Activated T-helper 1 cell treated with anti-CD3 and anti-CD28 coated beads, Interleukin-2, amount 50 U/mL, for 16 hours (primary cell): ENCODE measurements at regions not wholly inside any gene's neighbourhood (a gene's known extent, or its start where the extent isn't known, plus 50 kb on each side); places are given as distances from the start of the nearest gene placed in this dataset.

Experiments
- DNase-seq, 2 donors: peaks; one replicate each; pipeline ENCODE4 v3.0.0-alpha.2; 2020; ENCODE audit warnings: low read depth in 1 of 2, low spot score in 1 of 2

DNA sequence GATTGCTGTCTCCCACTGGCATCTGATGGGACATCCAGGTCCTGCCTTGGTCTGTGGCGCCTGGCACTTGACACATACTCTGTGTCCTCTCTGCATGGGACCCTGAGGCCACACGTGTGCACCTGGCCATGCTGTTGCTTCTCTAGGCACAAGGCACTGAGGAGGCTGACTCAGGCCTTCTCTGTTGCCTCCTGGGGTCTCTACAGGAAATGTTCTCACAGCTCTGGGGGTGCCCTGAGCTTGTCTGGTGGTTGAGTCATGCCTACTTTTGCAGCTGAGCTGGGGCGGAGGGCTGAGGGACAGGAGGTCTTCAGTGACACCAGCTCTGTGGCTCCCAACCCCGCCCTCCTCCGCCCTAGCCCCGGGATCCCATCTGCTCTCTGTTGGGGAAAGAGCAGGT lies 207.0 kb upstream of the HS6ST1 start:
- no peak for DNase-seq

- DNase-seq = no peak
These were observed 207.8 kb upstream of the HS6ST1 start for GRCh38 chr2:128526455-128526976.

DNA sequence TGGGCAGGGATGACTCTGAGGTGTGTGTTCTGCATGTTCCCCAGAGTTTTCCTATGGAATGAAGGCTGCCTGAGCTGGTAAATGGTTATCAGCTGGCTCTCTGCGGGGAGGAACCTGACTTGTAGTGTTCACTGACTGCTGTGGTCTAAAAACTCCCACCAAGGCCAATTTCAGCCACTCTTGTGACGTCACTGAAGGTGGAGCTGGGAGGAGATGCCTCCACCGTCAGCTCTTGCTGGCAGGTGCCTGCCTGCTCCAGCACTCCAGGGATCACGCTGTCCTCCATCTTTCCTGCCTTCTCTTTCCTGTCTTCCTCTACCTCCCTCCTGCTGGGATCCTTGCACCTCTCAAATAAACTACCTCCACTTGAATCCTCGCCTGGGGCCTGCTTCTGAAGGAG lies 209.5 kb upstream of the HS6ST1 start:
- DNase-seq = no peak

DNA sequence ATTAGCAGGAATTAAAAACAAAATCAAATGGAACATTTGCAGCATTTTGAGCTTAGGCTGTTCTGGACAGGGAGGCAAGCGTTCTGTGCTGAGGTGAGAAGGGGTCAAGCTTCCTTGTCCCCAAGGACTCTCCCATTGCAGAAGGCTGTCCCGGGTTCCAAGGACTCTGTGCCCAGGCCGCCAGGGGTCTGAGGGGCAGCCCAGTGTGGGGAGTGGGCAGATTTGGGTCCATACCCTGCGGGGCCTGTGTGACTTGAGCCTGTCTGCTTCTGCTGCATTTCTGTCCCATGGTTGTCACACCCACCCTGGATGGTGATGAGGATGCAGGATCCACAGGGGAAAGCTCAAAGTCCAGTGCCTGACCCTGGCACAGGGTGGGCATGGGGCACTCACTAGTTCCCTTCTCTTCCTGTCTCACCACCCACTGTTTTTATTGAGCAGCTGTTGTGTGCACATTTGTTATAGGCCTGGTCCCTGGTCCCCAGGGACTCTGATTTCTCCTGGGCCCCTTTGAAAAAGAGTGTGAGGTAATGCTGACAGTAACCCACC lies 211.4 kb upstream of the HS6ST1 start:
- DNase-seq = no peak

GRCh38 chr2:128531856-128532255 lies 213.2 kb upstream of the HS6ST1 start:
- no peak for DNase-seq

- DNase-seq = no peak
These were observed 214.4 kb upstream of the HS6ST1 start for GRCh38 chr2:128533101-128533500.

GRCh38 chr2:128534688-128535392 lies 216.2 kb upstream of the HS6ST1 start:
- no peak for DNase-seq

DNA sequence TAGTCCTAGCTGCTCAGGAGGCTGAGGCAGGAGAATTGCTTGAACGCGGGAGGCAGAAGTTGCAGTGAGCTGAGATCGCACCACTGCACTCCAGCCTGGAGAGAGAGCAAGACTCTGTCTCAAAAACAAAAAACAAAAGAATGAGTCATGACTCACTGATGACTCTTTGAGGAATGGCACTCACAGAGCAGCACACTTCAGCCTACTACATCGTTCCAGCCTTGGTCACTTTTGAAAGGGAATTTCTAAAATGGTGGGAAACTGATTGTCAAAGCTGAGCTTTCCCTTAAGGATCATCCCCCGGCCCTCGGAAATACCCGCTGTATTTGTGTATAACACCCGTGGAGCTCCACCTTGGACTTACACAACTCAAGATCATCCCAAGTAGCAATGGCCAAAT lies 217.3 kb upstream of the HS6ST1 start:
- DNase-seq = no peak

GRCh38 chr2:128536925-128537620 lies 218.4 kb upstream of the HS6ST1 start:
- no peak for DNase-seq

- DNase-seq = no peak
These were observed 219.0 kb upstream of the HS6ST1 start for GRCh38 chr2:128537646-128538045.

DNA sequence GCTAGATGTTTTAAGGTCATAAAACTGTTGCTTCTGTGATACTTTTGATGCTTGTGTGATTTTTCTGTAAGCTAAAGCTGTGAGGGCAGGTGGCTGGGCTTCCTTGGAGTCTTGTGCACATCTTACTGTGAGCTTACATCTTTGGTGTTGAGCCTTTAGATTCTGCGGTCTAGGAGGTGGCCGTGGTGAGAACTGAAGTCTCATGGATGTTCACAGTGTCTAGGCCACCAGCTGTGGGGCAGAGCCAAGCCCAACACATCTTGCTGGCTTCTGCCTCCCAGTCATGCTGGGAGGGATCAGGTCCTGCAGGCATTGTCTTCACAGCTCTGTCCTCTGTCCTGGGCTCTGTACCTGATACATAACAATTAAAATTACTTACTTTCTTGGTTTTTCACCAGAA lies 219.7 kb upstream of the HS6ST1 start:
- no peak for DNase-seq

DNA sequence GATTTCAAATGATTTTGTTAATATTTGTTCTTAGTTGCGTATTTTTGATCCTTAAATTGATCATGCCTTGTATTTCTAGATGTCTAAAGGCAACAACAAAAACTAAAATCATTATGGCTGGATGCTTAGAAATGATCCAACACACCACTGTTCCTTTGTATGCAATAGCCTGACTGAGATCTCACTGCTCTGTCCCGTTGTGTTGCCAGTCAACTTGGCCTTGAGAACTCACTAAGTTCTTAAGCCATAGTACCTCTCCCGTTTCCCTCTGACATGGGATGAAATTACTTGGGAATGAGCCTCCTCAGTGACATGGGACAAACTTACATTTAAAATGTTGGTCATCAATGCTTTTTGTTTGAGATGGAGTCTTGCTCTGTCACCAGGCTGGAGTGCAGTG lies 222.0 kb upstream of the HS6ST1 start:
- DNase-seq = no peak

- no peak for DNase-seq
These were observed 222.8 kb upstream of the HS6ST1 start for GRCh38 chr2:128541448-128541847.

GRCh38 chr2:128543036-128543435 lies 224.4 kb upstream of the HS6ST1 start:
- no peak for DNase-seq

DNA sequence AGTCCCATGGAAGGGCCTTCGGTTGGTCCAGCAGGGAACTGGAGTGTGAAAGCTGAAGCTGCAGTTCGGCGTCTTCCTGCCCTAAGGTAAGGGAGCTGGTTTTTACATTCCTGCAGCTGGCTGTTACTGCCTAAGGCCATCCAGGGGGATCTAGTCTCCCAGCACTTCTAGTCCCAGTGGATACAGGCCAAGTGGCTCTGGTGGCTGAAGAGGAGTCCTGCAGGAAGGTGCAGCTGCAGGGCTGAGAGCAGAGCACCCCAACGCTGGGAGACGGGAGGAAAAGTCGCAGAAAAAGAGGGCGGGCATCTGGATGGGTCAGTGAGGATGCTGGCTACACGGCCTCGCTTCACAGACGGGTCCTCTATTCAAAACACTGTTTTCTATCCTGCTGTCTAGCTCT lies 225.0 kb upstream of the HS6ST1 start:
- DNase-seq = no peak

DNA sequence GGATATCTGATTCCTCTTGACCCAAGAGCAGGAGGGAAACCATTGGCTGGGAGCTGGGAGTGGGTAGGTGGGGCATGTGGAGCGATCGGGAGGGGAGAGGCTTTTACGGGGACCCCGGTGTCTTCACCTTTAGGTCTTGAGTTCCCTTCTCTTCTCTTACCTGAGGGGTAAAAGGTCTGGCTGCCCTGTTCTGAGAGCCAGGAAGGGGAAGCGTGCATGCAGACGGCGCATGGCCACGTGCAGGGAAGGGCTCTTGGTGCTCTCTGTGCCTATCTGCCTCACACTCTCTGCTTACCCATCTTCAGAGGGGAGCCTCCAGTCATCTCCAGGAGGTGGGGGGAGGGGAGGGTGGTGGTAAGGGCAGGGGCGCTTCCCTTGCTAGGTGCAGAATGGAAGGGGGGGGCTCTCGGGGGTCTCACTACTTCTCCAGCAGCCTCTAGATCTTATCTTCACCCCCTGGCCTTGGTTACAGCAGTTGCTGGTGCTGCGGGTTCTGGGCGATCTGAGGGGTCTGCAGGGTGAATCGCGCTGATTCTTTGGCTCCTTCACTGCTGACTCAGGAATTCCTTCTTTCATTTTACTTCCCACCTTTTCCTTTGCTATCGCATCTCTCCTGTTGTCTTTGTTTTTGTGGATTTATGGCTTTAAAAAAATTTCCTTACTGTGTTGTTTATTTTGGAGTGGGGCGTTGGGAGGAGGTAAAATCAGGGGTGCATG lies 225.8 kb upstream of the HS6ST1 start:
- DNase-seq = no peak

GRCh38 chr2:128545085-128545484 lies 226.4 kb upstream of the HS6ST1 start:
- no peak for DNase-seq

DNA sequence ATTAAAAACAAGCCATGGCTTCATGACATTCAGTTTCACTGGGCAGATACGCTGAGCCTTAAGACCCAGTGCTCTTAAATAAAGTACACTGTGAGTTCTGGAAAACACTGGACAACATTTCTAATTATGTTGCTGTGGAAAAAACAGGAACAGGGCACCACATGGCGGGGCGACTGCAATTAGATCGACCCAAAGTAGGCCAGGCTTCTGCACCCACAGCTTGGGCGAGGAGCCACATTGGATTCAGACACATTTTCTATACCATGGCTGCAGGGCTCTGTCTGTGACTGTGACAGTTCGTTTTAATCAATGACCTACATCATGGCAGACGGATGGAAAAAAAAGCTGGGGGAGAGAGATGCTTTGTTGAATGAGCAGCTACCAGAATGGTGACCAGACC lies 227.2 kb upstream of the HS6ST1 start:
- no peak for DNase-seq

GRCh38 chr2:128547667-128548066 lies 229.0 kb upstream of the HS6ST1 start:
- no peak for DNase-seq

DNA sequence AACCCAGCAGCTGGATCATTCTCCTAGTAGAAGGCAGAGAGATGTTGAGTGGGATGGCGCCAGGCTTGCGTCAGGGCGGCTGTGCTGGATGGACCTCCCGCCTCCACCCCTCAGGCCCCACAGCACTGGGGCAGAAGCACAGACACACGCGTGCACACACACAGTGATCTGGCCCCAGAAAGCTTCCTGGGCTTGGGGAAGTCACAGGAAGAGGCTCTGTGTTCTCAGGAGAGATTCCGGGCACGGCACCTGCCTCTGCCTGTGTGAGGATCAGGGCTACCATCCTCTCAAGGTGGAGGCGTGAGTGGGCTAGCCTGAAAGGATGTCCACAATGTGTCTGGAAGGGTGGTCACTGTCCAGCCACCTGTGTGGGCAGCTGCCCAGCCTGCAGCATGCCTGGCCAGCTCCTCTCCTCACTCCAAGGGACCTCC lies 229.8 kb upstream of the HS6ST1 start:
- DNase-seq = no peak

- no peak for DNase-seq
These were observed 230.4 kb upstream of the HS6ST1 start for GRCh38 chr2:128549094-128549493.
